ENCODE measurements at regions not wholly inside any gene's neighbourhood (a gene's known extent, or its start where the extent isn't known, plus 50 kb on each side); places are given as distances from the start of the nearest gene placed in this dataset.
A peak's percentile ranks its signal among the peaks of the same experiment; 100 is the strongest.

- TF ChIP-seq, protein P1, sequence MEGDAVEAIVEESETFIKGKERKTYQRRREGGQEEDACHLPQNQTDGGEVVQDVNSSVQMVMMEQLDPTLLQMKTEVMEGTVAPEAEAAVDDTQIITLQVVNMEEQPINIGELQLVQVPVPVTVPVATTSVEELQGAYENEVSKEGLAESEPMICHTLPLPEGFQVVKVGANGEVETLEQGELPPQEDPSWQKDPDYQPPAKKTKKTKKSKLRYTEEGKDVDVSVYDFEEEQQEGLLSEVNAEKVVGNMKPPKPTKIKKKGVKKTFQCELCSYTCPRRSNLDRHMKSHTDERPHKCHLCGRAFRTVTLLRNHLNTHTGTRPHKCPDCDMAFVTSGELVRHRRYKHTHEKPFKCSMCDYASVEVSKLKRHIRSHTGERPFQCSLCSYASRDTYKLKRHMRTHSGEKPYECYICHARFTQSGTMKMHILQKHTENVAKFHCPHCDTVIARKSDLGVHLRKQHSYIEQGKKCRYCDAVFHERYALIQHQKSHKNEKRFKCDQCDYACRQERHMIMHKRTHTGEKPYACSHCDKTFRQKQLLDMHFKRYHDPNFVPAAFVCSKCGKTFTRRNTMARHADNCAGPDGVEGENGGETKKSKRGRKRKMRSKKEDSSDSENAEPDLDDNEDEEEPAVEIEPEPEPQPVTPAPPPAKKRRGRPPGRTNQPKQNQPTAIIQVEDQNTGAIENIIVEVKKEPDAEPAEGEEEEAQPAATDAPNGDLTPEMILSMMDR (IDR thresholded peaks at IDR 0.05; ENCODE audit: low read depth, low read length, missing control alignments) = no peak
- DNase-seq = no peak
- H3K27ac ChIP-seq = no peak overlapping the region
- no peaks in the 10 kb centered on the region for H3K36me3 ChIP-seq (replicated peaks)
- in situ Hi-C loops (cut with HindIII; ENCODE audit: low pct_ligation_motif_present, low sequenced_read_pairs) = no loop called here
- H3K27me3 ChIP-seq (replicated peaks) = no peaks in the 10 kb centered on the region
- no peak overlapping the region for H3K4me3 ChIP-seq (ENCODE audit: low read depth, low read length)
Measured at GRCh38 chr6:95263840-95264239, 313.5 kb upstream of the MANEA start.

DNA sequence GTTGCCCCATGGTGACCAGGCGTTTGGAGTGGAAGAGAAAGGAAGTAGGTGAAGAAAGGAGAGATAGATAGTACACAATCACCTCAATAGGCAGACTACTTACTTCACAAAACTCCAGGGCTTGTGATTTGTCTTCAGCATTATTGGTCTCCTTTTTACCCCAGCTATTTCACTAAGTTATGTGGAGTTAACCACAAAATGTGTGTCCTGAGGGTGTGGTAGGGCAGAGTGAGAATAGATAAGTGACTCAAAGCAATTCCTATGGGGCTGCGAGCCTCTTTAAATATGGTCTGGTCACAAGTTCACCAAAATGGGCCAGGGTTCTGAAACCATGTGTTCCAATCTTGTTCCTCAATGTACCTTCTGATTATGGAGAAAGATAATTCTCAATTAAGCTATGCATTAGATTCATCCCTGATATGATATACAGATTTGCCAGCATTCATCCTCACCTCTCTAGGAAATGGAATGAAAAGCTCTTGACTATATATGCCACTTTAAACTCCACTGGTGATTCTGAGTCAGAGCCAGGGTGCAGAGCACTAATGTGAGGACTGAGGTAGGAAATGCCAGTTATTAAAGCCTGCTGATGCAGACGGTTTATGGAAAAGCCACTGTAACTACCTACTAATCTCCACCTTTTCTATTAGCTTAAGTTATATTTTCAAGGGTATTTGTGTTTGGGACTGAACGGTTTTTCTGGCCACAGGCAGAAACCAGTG lies 310.6 kb upstream of the MANEA start:
- H3K27ac ChIP-seq = no peak overlapping the region
- no peak for DNase-seq
- H3K36me3 ChIP-seq (replicated peaks) = no peaks in the 10 kb centered on the region
- in situ Hi-C loops (cut with HindIII; ENCODE audit: low pct_ligation_motif_present, low sequenced_read_pairs) = no loop called here
- TF ChIP-seq, protein P1 (IDR thresholded peaks at IDR 0.05; ENCODE audit: low read depth, low read length, missing control alignments) = no peak
- H3K27me3 ChIP-seq (replicated peaks) = no peaks in the 10 kb centered on the region
- H3K4me3 ChIP-seq (ENCODE audit: low read depth, low read length) = no peak overlapping the region

GRCh38 chr6:95274686-95275235 lies 302.6 kb upstream of the MANEA start:
- H3K27me3 ChIP-seq (replicated peaks) = no peaks in the 10 kb centered on the region
- TF ChIP-seq, protein P1 (IDR thresholded peaks at IDR 0.05; ENCODE audit: low read depth, low read length, missing control alignments) = no peak
- no peak for DNase-seq
- no peak overlapping the region for H3K27ac ChIP-seq
- in situ Hi-C loops (cut with HindIII; ENCODE audit: low pct_ligation_motif_present, low sequenced_read_pairs) = no loop called here
- H3K36me3 ChIP-seq (replicated peaks) = no peaks in the 10 kb centered on the region
- H3K4me3 ChIP-seq (ENCODE audit: low read depth, low read length) = no peak overlapping the region

GRCh38 chr6:95279616-95280015 lies 297.7 kb upstream of the MANEA start:
- in situ Hi-C loops (cut with HindIII; ENCODE audit: low pct_ligation_motif_present, low sequenced_read_pairs) = no loop called here

DNA sequence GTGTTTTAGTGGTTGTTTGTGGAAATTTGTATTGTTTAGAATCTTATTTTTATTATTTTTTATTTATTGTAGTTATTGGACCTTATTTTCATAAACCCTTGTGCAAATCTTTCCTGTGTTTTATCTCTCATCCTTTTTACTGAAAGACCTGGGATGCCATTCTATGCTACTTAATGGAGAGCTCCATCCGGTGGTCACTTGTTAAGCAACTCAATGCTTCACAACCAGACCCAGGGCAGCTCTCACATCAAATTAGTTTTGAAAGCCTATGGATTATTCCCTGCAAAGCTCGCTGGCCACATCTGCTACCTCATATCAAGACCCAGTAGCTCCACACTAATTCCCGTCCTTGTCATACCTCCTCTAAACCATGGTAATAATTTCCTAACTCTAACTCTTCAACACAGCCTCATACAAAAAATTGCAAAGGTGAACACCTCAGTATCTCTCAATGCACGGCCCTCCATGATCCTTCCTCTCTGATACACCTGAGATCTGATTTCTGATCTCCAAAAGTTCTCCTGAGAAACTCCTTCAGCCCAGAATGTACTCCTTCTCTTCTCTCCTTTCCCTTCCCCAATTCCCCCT lies 296.6 kb upstream of the MANEA start:
- no peak for DNase-seq
- no peak overlapping the region for H3K4me3 ChIP-seq (ENCODE audit: low read depth, low read length)
- in situ Hi-C loops (cut with HindIII; ENCODE audit: low pct_ligation_motif_present, low sequenced_read_pairs) = no loop called here
- no peak overlapping the region for H3K27ac ChIP-seq
- TF ChIP-seq, protein P1 (IDR thresholded peaks at IDR 0.05; ENCODE audit: low read depth, low read length, missing control alignments) = peak; percentile 58
- H3K36me3 ChIP-seq (replicated peaks) = no peaks in the 10 kb centered on the region
- no peaks in the 10 kb centered on the region for H3K27me3 ChIP-seq (replicated peaks)

More at GRCh38 chr6:95279616-95280015, 297.7 kb upstream of the MANEA start:
- Histone ChIP-seq H3K27ac (no peak overlapping the region), H3K4me3 (ENCODE audit: low read depth, low read length) (no peak overlapping the region), H3K36me3 (replicated peaks) (no peaks in the 10 kb centered on the region), H3K27me3 (replicated peaks) (no peaks in the 10 kb centered on the region)
- DNase-seq = no peak
- TF ChIP-seq, protein P1 (IDR thresholded peaks at IDR 0.05; ENCODE audit: low read depth, low read length, missing control alignments) = no peak
